Kidney (tissue), 13 donors: ENCODE measurements at regions not wholly inside any gene's neighbourhood (a gene's known extent, or its start where the extent isn't known, plus 50 kb on each side); places are given as distances from the start of the nearest gene placed in this dataset.

Experiments used
- DNase-seq, 5 donors: peaks; one replicate each; pipeline ENCODE4 v3.0.0-alpha.2; 2013 to 2020
- FAIRE-seq: peaks from 2 replicates; lab custom pipeline; 2012; peaks lifted over from hg19 to GRCh38; lab: Jason Lieb, UNC
- H3K27ac ChIP-seq, 2 donors: one replicate each; pipeline ENCODE4 v1.7.0; 2013; ENCODE audit warnings: low read depth in 2 of 2, low read length in 2 of 2, inconsistent platforms in 1 of 2
- H3K27me3 ChIP-seq: one replicate; pipeline ENCODE4 v1.7.1; 2013; ENCODE audit warnings: low read length, inconsistent platforms; ENCODE audit not compliant: control insufficient read depth, insufficient read depth
- H3K36me3 ChIP-seq, 3 donors: one replicate each; pipeline versions ENCODE4 v1.7.0 to v1.7.1; 2013; ENCODE audit warnings: low read length in 3 of 3, control low read depth in 1 of 3, inconsistent platforms in 1 of 3; ENCODE audit not compliant: insufficient read depth in 3 of 3, control insufficient read depth in 2 of 3
- H3K4me1 ChIP-seq, 3 donors: one replicate each; pipeline versions ENCODE4 v1.7.0 to v1.7.1; 2013; ENCODE audit warnings: low read length in 3 of 3, inconsistent platforms in 1 of 3, low read depth in 1 of 3; ENCODE audit not compliant: control insufficient read depth in 2 of 3, insufficient read depth in 2 of 3
- H3K4me3 ChIP-seq, 3 donors: one replicate each; pipeline versions ENCODE4 v1.7.0 to v1.8.1; 2013; ENCODE audit warnings: low read length in 3 of 3, control low read depth in 1 of 3, inconsistent platforms in 1 of 3
- H3K9ac ChIP-seq, 3 donors: one replicate each; pipeline versions ENCODE4 v1.7.0 to v1.7.1; 2013; ENCODE audit warnings: low read length in 3 of 3, control low read depth in 1 of 3, inconsistent platforms in 1 of 3
- H3K9me3 ChIP-seq, 3 donors: one replicate each; pipeline versions ENCODE4 v1.7.0 to v1.7.1; 2013; ENCODE audit warnings: low read length in 3 of 3, control low read depth in 1 of 3, inconsistent platforms in 1 of 3; ENCODE audit not compliant: control insufficient read depth in 2 of 3, insufficient read depth in 1 of 3
- CTCF ChIP-seq: IDR thresholded peaks from 3 replicates; pipeline ENCODE4 v1.5.1; 2012; ENCODE audit warnings: mild to moderate bottlenecking, moderate library complexity, borderline replicate concordance; ENCODE audit not compliant: insufficient read depth; ENCODE audit errors: extremely low read depth
- intact Hi-C: fragments of 100-400 bp; cut with DNase I; formaldehyde crosslinking; loops from one replicate; pipeline ENCODE4 v1.11.1; 2022
- donor health status: control.
- donor health status: control.
- donor health status: control.
- donor health status: control.
- donor health status: control.
- donor health status: DM: yes; HTN: yes; CAD: no.
- donor health status: Normal renal cell carcinoma (clear cell type).

GRCh38 chr10:33448421-33449140, 114.1 kb upstream of the NRP1 start:
- no peak overlapping the region for H3K27ac ChIP-seq
- DNase-seq, result no peak
- no peaks in the 10 kb centered on the region for H3K27me3 ChIP-seq
- peaks cover 0 to 9% (median 0%) of the 10 kb centered on the region in 3 donors for H3K9me3 ChIP-seq
- FAIRE-seq, result no peak
- intact Hi-C loops, result no loop called here
- H3K4me1 ChIP-seq, result no peaks in the 10 kb centered on the region
- no peak for TF ChIP-seq CTCF
- H3K36me3 ChIP-seq, result no peaks in the 10 kb centered on the region
- no peak overlapping the region for H3K9ac ChIP-seq
- H3K4me3 ChIP-seq, result no peak overlapping the region

DNA sequence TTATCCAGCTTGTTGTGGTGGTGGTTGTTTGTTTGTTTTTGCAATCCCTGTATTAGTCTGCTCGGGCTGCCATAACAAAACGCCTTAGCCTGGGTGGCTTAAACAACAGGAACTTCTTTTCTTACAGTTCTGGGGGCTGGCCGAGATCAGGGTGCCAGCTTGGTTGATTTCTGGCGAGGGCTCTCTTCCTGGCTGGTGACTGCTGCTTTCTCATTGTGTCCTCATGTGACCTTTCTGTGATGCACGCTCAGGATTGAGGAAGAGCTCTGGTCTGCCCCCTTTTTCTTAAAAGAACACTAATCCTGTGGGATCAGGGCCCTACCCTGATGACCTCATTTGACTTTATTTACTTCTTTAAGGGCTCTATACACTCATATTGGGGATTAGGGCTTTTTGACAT, 107.1 kb upstream of the NRP1 start:
- no peak overlapping the region for H3K9ac ChIP-seq
- H3K36me3 ChIP-seq, result no peaks in the 10 kb centered on the region
- no peaks in the 10 kb centered on the region for H3K4me1 ChIP-seq
- FAIRE-seq, result no peak
- H3K4me3 ChIP-seq, result no peak overlapping the region
- no peak for TF ChIP-seq CTCF
- no peaks in the 10 kb centered on the region for H3K9me3 ChIP-seq
- no peak overlapping the region for H3K27ac ChIP-seq
- intact Hi-C loops, result no loop called here
- no peak for DNase-seq
- H3K27me3 ChIP-seq, result no peaks in the 10 kb centered on the region

DNA sequence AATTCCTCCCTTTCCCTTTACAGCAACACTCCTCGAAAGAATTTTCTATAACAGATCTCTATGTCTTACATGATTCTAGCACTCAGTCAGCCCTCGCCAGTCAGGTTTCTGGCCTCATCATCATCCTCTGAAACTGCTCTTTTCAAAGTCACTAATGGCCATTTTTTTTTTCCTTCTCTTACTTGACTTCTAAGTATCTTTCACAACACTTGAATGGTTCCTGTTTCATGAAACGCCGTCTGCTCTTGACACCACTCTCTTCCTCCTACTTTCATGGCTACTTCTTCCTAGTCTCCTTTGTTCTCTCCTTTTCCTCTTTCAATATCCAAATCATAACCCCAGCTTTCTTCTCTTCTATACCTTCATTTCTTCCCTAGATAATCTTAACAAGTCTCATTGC, 100.5 kb upstream of the NRP1 start:
- H3K4me3 ChIP-seq, result no peak overlapping the region
- intact Hi-C loops, result no loop called here
- no peaks in the 10 kb centered on the region for H3K36me3 ChIP-seq

More for the DNA sequence above, 100.5 kb upstream of the NRP1 start:
- Histone ChIP-seq H3K27ac (no peak overlapping the region), H3K9me3 (no peaks in the 10 kb centered on the region), H3K4me1 (no peaks in the 10 kb centered on the region), H3K9ac (no peak overlapping the region), H3K27me3 (no peaks in the 10 kb centered on the region)
- no peak for TF ChIP-seq CTCF
- no peak for FAIRE-seq
- DNase-seq, result no peak
